ENCODE measurements at regions not wholly inside any gene's neighbourhood (a gene's known extent, or its start where the extent isn't known, plus 50 kb on each side); places are given as distances from the start of the nearest gene placed in this dataset.

DNA sequence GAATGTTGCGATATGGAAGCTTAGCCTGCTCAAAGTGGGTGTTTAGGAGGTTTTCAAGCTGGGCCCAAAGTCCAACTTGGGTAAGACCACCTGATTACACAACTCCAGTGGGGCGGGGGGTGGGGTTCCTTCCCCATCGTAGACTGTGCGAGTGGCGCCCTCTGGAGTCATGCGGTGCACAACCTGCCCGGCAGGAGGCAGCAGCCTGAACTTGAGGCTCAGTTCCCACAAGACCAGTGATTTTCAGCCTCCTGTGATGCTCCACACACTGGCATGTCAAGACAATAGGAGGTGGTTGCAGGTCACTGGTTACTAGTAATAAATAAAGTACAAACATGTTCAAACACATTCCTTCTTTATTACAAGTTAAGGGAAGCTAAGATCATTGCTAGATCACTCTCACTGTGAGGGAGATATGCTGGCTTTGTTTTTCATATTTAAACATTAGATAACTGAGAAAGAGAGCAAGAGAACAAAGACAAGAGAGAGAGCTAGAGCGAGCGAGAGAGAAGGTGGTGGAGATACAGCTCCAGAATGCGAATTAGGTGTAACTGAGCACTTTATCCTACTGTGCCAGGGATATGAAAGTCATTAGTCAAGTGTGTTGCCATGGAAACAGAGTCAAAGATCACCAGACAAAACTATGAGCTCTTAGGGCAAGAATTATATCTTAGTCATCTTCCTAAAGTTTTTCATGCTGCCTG, 97.4 kb upstream of the BMPER start (continued):
- peak; percentile 93 for TF ChIP-seq ZNF780A (CRISPR knock-in tag; IDR thresholded peaks at IDR 0.05)
- no peak for TF ChIP-seq HNRNPLL (IDR thresholded peaks at IDR 0.05; ENCODE audit: low read depth, low read length, poor library complexity, severe bottlenecking)
- TF ChIP-seq MAZ (IDR thresholded peaks at IDR 0.05; ENCODE audit: borderline replicate concordance, low read depth, low read length), result peak; percentile 72; the same call in 1 of the 2 replicates
- no peak for TF ChIP-seq MAZ (CRISPR knock-in tag; IDR thresholded peaks at IDR 0.05; ENCODE audit: low read depth)
- 0 out of 2 replicates have a peak, but pooled peaks have one; percentile 39 for TF ChIP-seq THAP9 (CRISPR knock-in tag; IDR thresholded peaks at IDR 0.05; ENCODE audit: borderline replicate concordance)
- no peak for TF ChIP-seq PAX8 (CRISPR knock-in tag; IDR thresholded peaks at IDR 0.05; ENCODE audit: borderline replicate concordance)
- TF ChIP-seq TOPORS (CRISPR knock-in tag; IDR thresholded peaks at IDR 0.05), result 0 out of 2 replicates have a peak, but pooled peaks have one; percentile 65
- no peak for TF ChIP-seq ZNF232 (CRISPR knock-in tag; IDR thresholded peaks at IDR 0.05; ENCODE audit: borderline replicate concordance)
- peak; percentile 32; the same call in 1 of the 2 replicates for TF ChIP-seq WIZ (CRISPR knock-in tag; IDR thresholded peaks at IDR 0.05)
- TF ChIP-seq, protein P1, sequence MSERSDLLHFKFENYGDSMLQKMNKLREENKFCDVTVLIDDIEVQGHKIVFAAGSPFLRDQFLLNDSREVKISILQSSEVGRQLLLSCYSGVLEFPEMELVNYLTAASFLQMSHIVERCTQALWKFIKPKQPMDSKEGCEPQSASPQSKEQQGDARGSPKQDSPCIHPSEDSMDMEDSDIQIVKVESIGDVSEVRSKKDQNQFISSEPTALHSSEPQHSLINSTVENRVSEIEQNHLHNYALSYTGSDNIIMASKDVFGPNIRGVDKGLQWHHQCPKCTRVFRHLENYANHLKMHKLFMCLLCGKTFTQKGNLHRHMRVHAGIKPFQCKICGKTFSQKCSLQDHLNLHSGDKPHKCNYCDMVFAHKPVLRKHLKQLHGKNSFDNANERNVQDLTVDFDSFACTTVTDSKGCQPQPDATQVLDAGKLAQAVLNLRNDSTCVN (CRISPR knock-in tag; IDR thresholded peaks at IDR 0.05; ENCODE audit: borderline replicate concordance), result no peak
- no peak for TF ChIP-seq MEIS2 (CRISPR knock-in tag; IDR thresholded peaks at IDR 0.05)
- 0 out of 2 replicates have a peak, but pooled peaks have one; percentile 26 for TF ChIP-seq ZNF740 (CRISPR knock-in tag; IDR thresholded peaks at IDR 0.05)
- 0 out of 2 replicates have a peak, but pooled peaks have one; percentile 17 for TF ChIP-seq ZNF629 (CRISPR knock-in tag; conservative IDR thresholded peaks at IDR 0.05)
- TF ChIP-seq KLF15 (CRISPR knock-in tag; IDR thresholded peaks at IDR 0.05; ENCODE audit: borderline replicate concordance), result no peak
- no peak for TF ChIP-seq SSRP1 (CRISPR knock-in tag; IDR thresholded peaks at IDR 0.05)
- peak; percentile 58 for TF ChIP-seq RFX1 (IDR thresholded peaks at IDR 0.05)
- peak; percentile 45; the same call in 1 of the 2 replicates for TF ChIP-seq ZMYM2 (CRISPR knock-in tag; IDR thresholded peaks at IDR 0.05)
- no peak for TF ChIP-seq HNRNPH1 (optimal IDR thresholded peaks at IDR 0.05; ENCODE audit: low read depth, low read length)
- no peak for TF ChIP-seq ZNF451 (CRISPR knock-in tag; IDR thresholded peaks at IDR 0.05)
- TF ChIP-seq HIVEP1 (CRISPR knock-in tag; IDR thresholded peaks at IDR 0.05), result no peak
- no peak for TF ChIP-seq ZNF225 (CRISPR knock-in tag; IDR thresholded peaks at IDR 0.05)
- no peak for TF ChIP-seq ZFY (CRISPR knock-in tag; IDR thresholded peaks at IDR 0.05)
- TF ChIP-seq HINFP (CRISPR knock-in tag; IDR thresholded peaks at IDR 0.05; ENCODE audit: low read depth), result no peak
- no peak for TF ChIP-seq FOSL1 (CRISPR knock-in tag; IDR thresholded peaks at IDR 0.05; ENCODE audit: borderline replicate concordance)

Data from HepG2 (cell line).